ENCODE measurements at regions not wholly inside any gene's neighbourhood (a gene's known extent, or its start where the extent isn't known, plus 50 kb on each side); places are given as distances from the start of the nearest gene placed in this dataset.

DNA sequence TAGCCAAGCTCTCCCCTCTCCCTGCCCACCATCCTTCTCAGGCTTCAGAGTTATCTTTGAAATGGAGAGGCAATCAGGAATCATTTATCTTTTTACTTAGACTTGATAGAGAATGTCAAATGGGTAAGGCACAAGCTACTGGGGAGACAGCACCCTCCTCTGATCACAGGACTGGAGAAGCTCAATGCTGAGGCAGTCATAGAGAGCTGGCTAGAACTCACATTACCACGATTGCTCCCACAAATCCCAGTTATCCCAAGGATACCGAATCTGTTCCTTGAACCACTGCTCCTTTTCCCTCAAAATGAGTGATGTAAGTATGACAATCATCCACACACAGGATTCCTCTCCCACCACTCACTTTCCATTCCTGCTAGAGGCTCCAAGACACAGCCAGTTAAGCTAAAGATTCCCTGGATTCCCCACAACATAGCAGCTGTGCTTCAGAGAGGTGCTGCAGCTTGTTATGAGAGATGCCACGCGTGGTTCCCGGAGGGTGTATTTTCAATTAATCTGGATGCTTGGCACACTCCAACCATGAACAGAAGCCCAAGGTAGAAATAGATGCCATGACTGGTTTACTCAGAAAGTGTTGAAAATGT is 96.2 kb upstream of the VGLL2 start:
- TF ChIP-seq TARDBP (IDR thresholded peaks at IDR 0.05), result no peak
- TF ChIP-seq FOXA1 (IDR thresholded peaks at IDR 0.05), result no peak
- TF ChIP-seq ZNF384 (IDR thresholded peaks at IDR 0.05), result no peak
- no peak for TF ChIP-seq HDGF (IDR thresholded peaks at IDR 0.05; ENCODE audit: borderline replicate concordance)
- TF ChIP-seq LEF1 (IDR thresholded peaks at IDR 0.05; ENCODE audit: borderline replicate concordance), result no peak

All from HEK293T (cell line).